Stimulated activated naive CD8-positive, alpha-beta T cell treated with anti-CD3 and anti-CD28 coated beads, Interleukin-15, amount 100 ng/mL, for 72 hours (primary cell): ENCODE measurements at regions not wholly inside any gene's neighbourhood (a gene's known extent, or its start where the extent isn't known, plus 50 kb on each side); places are given as distances from the start of the nearest gene placed in this dataset.
"Not testable (repeated sequence)": the region's sequence is repeated elsewhere in the genome, so short reads cannot be mapped to it uniquely, and the experiment has no call there.

Source experiments
- ATAC-seq: fragments of 150-1000 bp; cut with Tn5 transposase; 2 replicates; pipeline ENCODE4 v1.10.0; 2021; ENCODE audit warnings: mild to moderate bottlenecking, moderate library complexity
- DNase-seq, 2 donors: peaks; one replicate each; pipeline ENCODE4 v3.0.0; 2021 to 2022
- H3K27ac Mint-ChIP-seq, 2 donors: one replicate each; pipeline ENCODE4 v1.8.0; 2022; ENCODE audit warnings: mild to moderate bottlenecking in 2 of 2, mixed read lengths in 2 of 2, moderate library complexity in 2 of 2
- H3K27me3 Mint-ChIP-seq: one replicate; pipeline ENCODE4 v1.8.0; 2022; ENCODE audit warnings: mixed read lengths
- H3K4me1 Mint-ChIP-seq: one replicate; pipeline ENCODE4 v1.8.0; 2022; ENCODE audit warnings: mild to moderate bottlenecking, mixed read lengths
- H3K4me3 Mint-ChIP-seq, 2 donors: one replicate each; pipeline ENCODE4 v1.8.0; 2022; ENCODE audit warnings: mild to moderate bottlenecking in 2 of 2, mixed read lengths in 2 of 2, moderate library complexity in 1 of 2
- H3K9me3 Mint-ChIP-seq, 2 donors: one replicate each; pipeline ENCODE4 v1.8.0; 2022; ENCODE audit warnings: mixed read lengths in 2 of 2

GRCh38 chr2:8611246-8611645, 70.6 kb upstream of the ID2 start:
- Mint-ChIP-seq H3K27me3 (peaks cover 10% of the 10 kb centered on the region), H3K9me3 (peaks cover 10 to 22% of the 10 kb centered on the region in 2 donors), H3K27ac (no peak overlapping the region), H3K4me1 (peaks cover 39% of the 10 kb centered on the region), H3K4me3 (no peak overlapping the region)
- no peak for ATAC-seq
- no peak for DNase-seq

- DNase-seq (no peak), ATAC-seq (no peak)
- Mint-ChIP-seq H3K27ac (no peak overlapping the region), H3K9me3 (peaks cover 10 to 22% of the 10 kb centered on the region in 2 donors), H3K27me3 (peaks cover 10% of the 10 kb centered on the region), H3K4me3 (no peak overlapping the region), H3K4me1 (peaks cover 34% of the 10 kb centered on the region)
Observed at GRCh38 chr2:8611700-8612099, 70.2 kb upstream of the ID2 start.

- Mint-ChIP-seq H3K27me3 (peaks cover 10% of the 10 kb centered on the region), H3K4me1 (peaks cover 24% of the 10 kb centered on the region), H3K27ac (no peak overlapping the region), H3K9me3 (peaks cover 10 to 22% of the 10 kb centered on the region in 2 donors), H3K4me3 (no peak overlapping the region)
- DNase-seq (no peak), ATAC-seq (no peak)
Observed at GRCh38 chr2:8612734-8613179, 69.1 kb upstream of the ID2 start.

GRCh38 chr2:8613207-8613999, 68.5 kb upstream of the ID2 start:
- DNase-seq, H3K4me3 Mint-ChIP-seq, H3K27me3 Mint-ChIP-seq, H3K27ac Mint-ChIP-seq, ATAC-seq: not testable (repeated sequence)
- H3K9me3 Mint-ChIP-seq = peaks cover 10 to 22% of the 10 kb centered on the region in 2 donors
- H3K4me1 Mint-ChIP-seq = peaks cover 17% of the 10 kb centered on the region

GRCh38 chr2:8614646-8615045, 67.2 kb upstream of the ID2 start:
- Mint-ChIP-seq H3K27me3 (peaks cover 10% of the 10 kb centered on the region), H3K4me1 (peaks cover 7% of the 10 kb centered on the region), H3K27ac (no peak overlapping the region), H3K9me3 (peaks cover 10 to 22% of the 10 kb centered on the region in 2 donors), H3K4me3 (no peak overlapping the region)
- ATAC-seq = no peak
- no peak for DNase-seq

- peaks cover 14% of the 10 kb centered on the region for H3K27me3 Mint-ChIP-seq
- H3K4me1 Mint-ChIP-seq = peaks cover 7% of the 10 kb centered on the region
- DNase-seq = no peak
- no peak overlapping the region for H3K4me3 Mint-ChIP-seq
- H3K9me3 Mint-ChIP-seq = peaks cover 8 to 19% of the 10 kb centered on the region in 2 donors
- ATAC-seq = no peak
- H3K27ac Mint-ChIP-seq = no peak overlapping the region
Observed at GRCh38 chr2:8615252-8615575, 66.6 kb upstream of the ID2 start.

GRCh38 chr2:8615576-8616281, 66.1 kb upstream of the ID2 start:
- no peak overlapping the region for H3K27ac Mint-ChIP-seq
- H3K4me3 Mint-ChIP-seq = no peak overlapping the region
- H3K4me1 Mint-ChIP-seq = peaks cover 7% of the 10 kb centered on the region
- peaks cover 14% of the 10 kb centered on the region for H3K27me3 Mint-ChIP-seq
- peaks cover 2 to 14% of the 10 kb centered on the region in 2 donors for H3K9me3 Mint-ChIP-seq
- DNase-seq (no peak), ATAC-seq (no peak)

- peaks cover 7% of the 10 kb centered on the region for H3K4me1 Mint-ChIP-seq
- no peak overlapping the region for H3K4me3 Mint-ChIP-seq
- H3K27me3 Mint-ChIP-seq = peaks cover 19% of the 10 kb centered on the region
- no peak for DNase-seq
- no peak for ATAC-seq
- H3K27ac Mint-ChIP-seq = no peak overlapping the region
- H3K9me3 Mint-ChIP-seq = peaks cover 0 to 7% of the 10 kb centered on the region in 2 donors
Observed at GRCh38 chr2:8617048-8617447, 64.8 kb upstream of the ID2 start.

- H3K27ac Mint-ChIP-seq = no peak overlapping the region
- no peak for ATAC-seq
- H3K27me3 Mint-ChIP-seq = peaks cover 21% of the 10 kb centered on the region
- peaks cover 8% of the 10 kb centered on the region for H3K4me1 Mint-ChIP-seq
- peaks cover 0 to 7% of the 10 kb centered on the region in 2 donors for H3K9me3 Mint-ChIP-seq
- H3K4me3 Mint-ChIP-seq = no peak overlapping the region
- no peak for DNase-seq
Observed at GRCh38 chr2:8617590-8617989, 64.3 kb upstream of the ID2 start.

GRCh38 chr2:8619071-8619470, 62.8 kb upstream of the ID2 start:
- no peak for DNase-seq
- Mint-ChIP-seq H3K27me3 (peaks cover 30% of the 10 kb centered on the region), H3K27ac (no peak overlapping the region), H3K4me3 (no peak overlapping the region), H3K9me3 (peaks cover 0 to 7% of the 10 kb centered on the region in 2 donors), H3K4me1 (peaks cover 9% of the 10 kb centered on the region)
- no peak for ATAC-seq

GRCh38 chr2:8620611-8621382, 61.1 kb upstream of the ID2 start:
- Mint-ChIP-seq H3K9me3 (no peaks in the 10 kb centered on the region), H3K4me3 (no peak overlapping the region), H3K27ac (no peak overlapping the region), H3K4me1 (peaks cover 9% of the 10 kb centered on the region), H3K27me3 (peaks cover 30% of the 10 kb centered on the region)
- ATAC-seq = no peak
- DNase-seq = no peak

GRCh38 chr2:8622199-8622911, 59.5 kb upstream of the ID2 start:
- peaks cover 9% of the 10 kb centered on the region for H3K4me1 Mint-ChIP-seq
- DNase-seq (no peak), ATAC-seq (peak; percentile 29)
- no peak overlapping the region for H3K4me3 Mint-ChIP-seq
- peaks cover 30% of the 10 kb centered on the region for H3K27me3 Mint-ChIP-seq
- H3K9me3 Mint-ChIP-seq = no peaks in the 10 kb centered on the region
- no peak overlapping the region for H3K27ac Mint-ChIP-seq

- Mint-ChIP-seq H3K4me1 (peaks cover 9% of the 10 kb centered on the region), H3K9me3 (no peaks in the 10 kb centered on the region), H3K4me3 (no peak overlapping the region), H3K27ac (peak overlapping the region in 1 of 2 donors; percentile 89), H3K27me3 (peaks cover 30% of the 10 kb centered on the region)
- no peak for ATAC-seq
- DNase-seq = no peak
Observed at GRCh38 chr2:8622924-8623465, 58.9 kb upstream of the ID2 start.

- H3K9me3 Mint-ChIP-seq = no peaks in the 10 kb centered on the region
- peaks cover 9% of the 10 kb centered on the region for H3K4me1 Mint-ChIP-seq
- ATAC-seq = no peak
- H3K4me3 Mint-ChIP-seq = no peak overlapping the region
- DNase-seq = no peak
- no peak overlapping the region for H3K27ac Mint-ChIP-seq
- peaks cover 30% of the 10 kb centered on the region for H3K27me3 Mint-ChIP-seq
Observed at GRCh38 chr2:8623576-8623957, 58.3 kb upstream of the ID2 start.

GRCh38 chr2:8623958-8624591, 57.8 kb upstream of the ID2 start:
- H3K27ac Mint-ChIP-seq = no peak overlapping the region
- DNase-seq = no peak
- H3K9me3 Mint-ChIP-seq = no peaks in the 10 kb centered on the region
- H3K4me1 Mint-ChIP-seq = peaks cover 9% of the 10 kb centered on the region
- H3K4me3 Mint-ChIP-seq = no peak overlapping the region
- peaks cover 30% of the 10 kb centered on the region for H3K27me3 Mint-ChIP-seq
- no peak for ATAC-seq
